IMR-90 (cell line): ENCODE measurements at regions not wholly inside any gene's neighbourhood (a gene's known extent, or its start where the extent isn't known, plus 50 kb on each side); places are given as distances from the start of the nearest gene placed in this dataset.

ENCODE experiments used
- BHLHE40 ChIP-seq: fragments of 150-350 bp; IDR thresholded peaks from 2 replicates; pipeline ENCODE4 v1.6.1; 2016; ENCODE audit warnings: mild to moderate bottlenecking, low read depth, low read length
- CTCF ChIP-seq: conservative IDR thresholded peaks from 2 replicates; pipeline ENCODE4 v1.5.1; 2012; ENCODE audit warnings: mild to moderate bottlenecking, low read depth, low read length, improper control_type of control experiment
- MAFK ChIP-seq: IDR thresholded peaks from 2 replicates; pipeline ENCODE4 v1.6.1; 2012; ENCODE audit warnings: low read depth, low read length, improper control_type of control experiment
- MAZ ChIP-seq: IDR thresholded peaks from 2 replicates; pipeline ENCODE4 v1.6.1; 2012; ENCODE audit warnings: low read depth, mild to moderate bottlenecking, low read length, improper control_type of control experiment, moderate library complexity, borderline replicate concordance
- POLR2A ChIP-seq: IDR thresholded peaks from 2 replicates; pipeline ENCODE4 v1.6.1; 2012; ENCODE audit warnings: mild to moderate bottlenecking, low read depth, low read length
- RAD21 ChIP-seq: IDR thresholded peaks from 2 replicates; pipeline ENCODE4 v1.6.1; 2012; ENCODE audit warnings: low read length, improper control_type of control experiment
- RFX5 ChIP-seq: IDR thresholded peaks from 2 replicates; pipeline ENCODE4 v1.8.0; 2012; ENCODE audit warnings: low read depth, mild to moderate bottlenecking, low read length, moderate library complexity
- SMC3 ChIP-seq: fragments of 150-350 bp; IDR thresholded peaks from 2 replicates; pipeline ENCODE4 v1.6.1; 2016; ENCODE audit warnings: low read depth, mild to moderate bottlenecking, antibody characterized with exemption, low read length, moderate library complexity
- USF2 ChIP-seq: fragments of 150-350 bp; IDR thresholded peaks from 2 replicates; pipeline ENCODE4 v1.6.1; 2017; ENCODE audit warnings: mild to moderate bottlenecking, antibody characterized with exemption, low read length, low read depth

- no peak for TF ChIP-seq POLR2A
- no peak for TF ChIP-seq CTCF
- no peak for TF ChIP-seq RFX5
- no peak for TF ChIP-seq BHLHE40
- TF ChIP-seq RAD21, result no peak
- no peak for TF ChIP-seq USF2
- no peak for TF ChIP-seq SMC3
- TF ChIP-seq MAFK, result no peak
- no peak for TF ChIP-seq MAZ
Measured at GRCh38 chr5:174192901-174193300, 147.4 kb downstream of the NSG2 start.
